Prostate gland (tissue), 2 donors: ENCODE measurements at regions not wholly inside any gene's neighbourhood (a gene's known extent, or its start where the extent isn't known, plus 50 kb on each side); places are given as distances from the start of the nearest gene placed in this dataset.

Experiments
- CTCF ChIP-seq, 4 experiments: fragments of 200-600 bp in 2 of 4; fragments of 450-650 bp in 2 of 4; sonication (generic) in 2 of 4; IDR thresholded peaks; 1 replicate in 3 of 4; 2 replicates in 1 of 4; pipeline ENCODE4 v1.5.1; 2016 to 2019; ENCODE audit warnings: antibody characterized with exemption in 4 of 4, mild to moderate bottlenecking in 2 of 4, moderate library complexity in 2 of 4
- POLR2A ChIP-seq: fragments of 450-650 bp; IDR thresholded peaks from one replicate; pipeline ENCODE4 v1.6.1; 2016; ENCODE audit warnings: antibody characterized with exemption, mild to moderate bottlenecking

GRCh38 chr14:40164083-40164482 is 731.9 kb upstream of the FBXO33 start:
- no peak for TF ChIP-seq CTCF (IDR thresholded peaks at IDR 0.05)
- TF ChIP-seq POLR2A: no peak
